ENCODE measurements at regions not wholly inside any gene's neighbourhood (a gene's known extent, or its start where the extent isn't known, plus 50 kb on each side); places are given as distances from the start of the nearest gene placed in this dataset.

DNA sequence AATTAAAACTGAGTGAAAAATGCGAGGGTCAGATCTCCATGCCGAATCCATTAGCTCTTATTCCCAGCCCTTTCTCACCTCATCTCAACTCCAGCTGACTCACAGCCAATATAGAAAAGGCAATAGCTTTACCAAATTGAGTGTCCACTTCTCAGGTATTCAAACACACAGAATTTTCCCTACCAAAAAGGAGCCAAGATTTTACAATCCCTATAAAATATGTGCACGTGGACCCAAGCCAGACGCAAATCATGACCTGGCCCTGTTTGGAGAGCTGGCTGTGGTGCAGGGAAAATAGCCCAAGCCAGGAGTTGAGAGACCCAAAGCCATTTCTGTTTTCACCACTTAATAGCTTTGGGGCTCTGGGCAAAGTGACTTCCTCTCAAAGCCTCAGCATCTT, 379.7 kb upstream of the AUTS2 start (continued):
- no peak for TF ChIP-seq EP300 (IDR thresholded peaks at IDR 0.05; ENCODE audit: borderline replicate concordance in 1 of 2, low read depth in 2 of 2, low read length in 2 of 2)

Measured in H1 (cell line).